ENCODE measurements at regions not wholly inside any gene's neighbourhood (a gene's known extent, or its start where the extent isn't known, plus 50 kb on each side); places are given as distances from the start of the nearest gene placed in this dataset.
"Not testable (repeated sequence)": the region's sequence is repeated elsewhere in the genome, so short reads cannot be mapped to it uniquely, and the experiment has no call there.

- peak; percentile 54 for DNase-seq (ENCODE audit: low spot score)
Observed at GRCh38 chr14:99995700-99996356, 69.4 kb upstream of the EVL start.

GRCh38 chr14:99996951-99997571, 68.2 kb upstream of the EVL start:
- DNase-seq (ENCODE audit: low spot score): no peak

- not testable (repeated sequence) for DNase-seq (ENCODE audit: low spot score)
Observed at GRCh38 chr14:100000398-100000797, 64.8 kb upstream of the EVL start.

GRCh38 chr14:100004392-100004791, 60.8 kb upstream of the EVL start:
- DNase-seq (ENCODE audit: low spot score): no peak

- no peak for DNase-seq (ENCODE audit: low spot score)
Observed at GRCh38 chr14:100007254-100007653, 58.0 kb upstream of the EVL start.

- DNase-seq (ENCODE audit: low spot score): not testable (repeated sequence)
Observed at GRCh38 chr14:100009802-100010201, 55.4 kb upstream of the EVL start.

- DNase-seq (ENCODE audit: low spot score): no peak
Observed at GRCh38 chr14:100010679-100011078, 54.5 kb upstream of the EVL start.

GRCh38 chr14:100011628-100012325, 53.4 kb upstream of the EVL start:
- DNase-seq (ENCODE audit: low spot score): no peak

- no peak for DNase-seq (ENCODE audit: low spot score)
Observed at GRCh38 chr14:100012478-100013327, 52.5 kb upstream of the EVL start.

- DNase-seq (ENCODE audit: low spot score): no peak
Observed at GRCh38 chr14:100015251-100015655, 50.0 kb upstream of the EVL start.
